ENCODE measurements at regions not wholly inside any gene's neighbourhood (a gene's known extent, or its start where the extent isn't known, plus 50 kb on each side); places are given as distances from the start of the nearest gene placed in this dataset.

GRCh38 chr4:3868211-3869173, 102.3 kb downstream of the ADRA2C start:
- DNase-seq (ENCODE audit: low read depth), result peak; percentile 72
- TF ChIP-seq MYC (IDR thresholded peaks at IDR 0.05; ENCODE audit: low read depth, low read length) (peak; percentile 37; the same call in 1 of the 2 replicates), CTCF (IDR thresholded peaks at IDR 0.05; ENCODE audit: low read depth, low read length) (peak; percentile 2), POLR2A (IDR thresholded peaks at IDR 0.05; ENCODE audit: extremely low read depth, insufficient read length) (no peak)
- TF ChIP-seq, protein P1, sequence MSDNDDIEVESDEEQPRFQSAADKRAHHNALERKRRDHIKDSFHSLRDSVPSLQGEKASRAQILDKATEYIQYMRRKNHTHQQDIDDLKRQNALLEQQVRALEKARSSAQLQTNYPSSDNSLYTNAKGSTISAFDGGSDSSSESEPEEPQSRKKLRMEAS (IDR thresholded peaks at IDR 0.05; ENCODE audit: low read depth, low read length), result no peak
- H3K4me3 ChIP-seq (ENCODE audit: low read depth, low read length), result no peak overlapping the region

DNA sequence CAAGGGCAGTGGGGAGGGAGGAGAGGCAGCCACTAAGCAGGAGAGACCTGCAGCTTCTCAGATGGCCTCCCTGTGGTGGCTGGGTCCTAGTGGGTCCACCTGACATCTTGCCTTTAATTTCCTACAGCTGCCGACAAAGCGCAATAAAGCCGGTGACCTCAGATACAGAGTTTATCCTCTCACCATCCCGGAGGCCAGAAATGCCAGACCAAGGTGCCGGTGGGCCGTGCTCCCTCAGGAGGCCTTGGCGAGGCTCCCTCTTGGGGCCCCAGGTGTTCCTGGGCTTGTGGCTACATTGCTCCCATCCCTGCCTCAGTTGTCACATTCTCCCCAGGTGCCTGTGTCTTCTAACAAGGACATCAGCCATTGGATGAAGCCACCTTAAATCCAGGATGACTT, 103.0 kb downstream of the ADRA2C start:
- no peak overlapping the region for H3K4me3 ChIP-seq (ENCODE audit: low read depth, low read length)
- TF ChIP-seq POLR2A (IDR thresholded peaks at IDR 0.05; ENCODE audit: extremely low read depth, insufficient read length) (no peak), MYC (IDR thresholded peaks at IDR 0.05; ENCODE audit: low read depth, low read length) (no peak), CTCF (IDR thresholded peaks at IDR 0.05; ENCODE audit: low read depth, low read length) (no peak)
- TF ChIP-seq, protein P1 (IDR thresholded peaks at IDR 0.05; ENCODE audit: low read depth, low read length), result no peak
- DNase-seq (ENCODE audit: low read depth), result no peak

- H3K4me3 ChIP-seq (ENCODE audit: low read depth, low read length), result no peak overlapping the region
- TF ChIP-seq, protein P1 (IDR thresholded peaks at IDR 0.05; ENCODE audit: low read depth, low read length), result no peak
- TF ChIP-seq CTCF (IDR thresholded peaks at IDR 0.05; ENCODE audit: low read depth, low read length) (no peak), MYC (IDR thresholded peaks at IDR 0.05; ENCODE audit: low read depth, low read length) (no peak), POLR2A (IDR thresholded peaks at IDR 0.05; ENCODE audit: extremely low read depth, insufficient read length) (no peak)
- DNase-seq (ENCODE audit: low read depth), result no peak
These were observed 103.7 kb downstream of the ADRA2C start for GRCh38 chr4:3869661-3870566.

DNA sequence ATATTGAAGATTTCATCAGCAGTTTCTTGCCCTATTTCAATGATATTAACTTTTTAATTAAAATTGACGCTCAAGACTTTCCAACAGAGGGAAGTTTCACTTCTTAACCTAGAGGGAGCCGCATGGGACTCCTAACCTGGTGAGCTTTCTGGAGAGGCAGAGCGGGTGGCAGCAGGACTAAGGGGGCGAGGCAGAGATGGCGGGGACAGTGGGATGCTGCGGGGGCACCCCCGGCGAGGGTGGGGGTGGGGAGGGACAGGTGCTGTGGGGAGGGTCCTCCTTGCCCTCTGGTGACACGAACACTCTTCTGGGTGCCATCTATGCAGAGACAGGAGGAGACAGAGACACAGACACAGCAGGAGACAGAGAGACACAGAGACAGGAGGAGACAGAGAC, 104.4 kb downstream of the ADRA2C start:
- no peak for TF ChIP-seq CTCF (IDR thresholded peaks at IDR 0.05; ENCODE audit: low read depth, low read length)
- no peak for TF ChIP-seq MYC (IDR thresholded peaks at IDR 0.05; ENCODE audit: low read depth, low read length)
- no peak for TF ChIP-seq POLR2A (IDR thresholded peaks at IDR 0.05; ENCODE audit: extremely low read depth, insufficient read length)
- TF ChIP-seq, protein P1 (IDR thresholded peaks at IDR 0.05; ENCODE audit: low read depth, low read length), result no peak
- no peak for DNase-seq (ENCODE audit: low read depth)
- no peak overlapping the region for H3K4me3 ChIP-seq (ENCODE audit: low read depth, low read length)

DNA sequence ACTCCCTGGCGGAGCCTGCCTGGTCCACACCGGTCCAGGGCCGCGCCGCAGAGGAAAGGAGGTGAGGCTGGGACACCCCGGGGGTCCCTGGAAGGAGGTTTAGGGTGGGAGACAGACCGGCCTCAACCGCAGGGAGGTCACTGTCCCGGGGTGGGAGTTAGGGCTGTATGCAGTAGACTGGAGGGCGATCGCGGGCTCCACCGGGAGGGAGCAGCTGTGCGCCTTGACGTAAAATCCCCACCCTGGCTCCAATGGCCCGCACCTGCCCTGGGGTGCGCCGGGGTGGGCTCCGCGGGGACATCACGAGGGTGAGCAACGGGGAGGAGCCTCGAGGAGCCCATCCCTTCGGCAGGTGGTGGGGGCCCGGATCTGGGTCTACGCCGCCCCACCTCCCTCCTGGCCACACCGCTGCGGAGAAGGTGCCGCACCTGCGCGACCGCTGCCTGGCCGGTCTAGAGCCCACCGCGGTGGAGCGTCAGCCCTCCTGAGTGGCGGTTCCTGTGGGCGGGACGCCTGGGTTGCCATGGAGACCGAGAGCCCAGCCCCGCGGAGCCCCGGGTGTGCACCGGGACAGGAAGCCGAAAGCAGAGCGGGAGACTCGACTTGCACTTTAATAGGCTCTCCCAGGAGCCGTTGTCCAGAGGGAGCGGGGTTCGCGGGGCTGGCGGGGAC, 105.1 kb downstream of the ADRA2C start:
- TF ChIP-seq POLR2A (IDR thresholded peaks at IDR 0.05; ENCODE audit: extremely low read depth, insufficient read length) (no peak), CTCF (IDR thresholded peaks at IDR 0.05; ENCODE audit: low read depth, low read length) (no peak), MYC (IDR thresholded peaks at IDR 0.05; ENCODE audit: low read depth, low read length) (no peak)
- TF ChIP-seq, protein P1 (IDR thresholded peaks at IDR 0.05; ENCODE audit: low read depth, low read length), result no peak
- no peak for DNase-seq (ENCODE audit: low read depth)
- H3K4me3 ChIP-seq (ENCODE audit: low read depth, low read length), result no peak overlapping the region

Data from NB4 (cell line).